ENCODE measurements at regions not wholly inside any gene's neighbourhood (a gene's known extent, or its start where the extent isn't known, plus 50 kb on each side); places are given as distances from the start of the nearest gene placed in this dataset.
"Not testable (repeated sequence)": the region's sequence is repeated elsewhere in the genome, so short reads cannot be mapped to it uniquely, and the experiment has no call there.

- DNase-seq (ENCODE audit: low spot score) = no peak
Observed at GRCh38 chr4:71210823-71211222, 128.0 kb upstream of the SLC4A4 start.

- DNase-seq (ENCODE audit: low spot score) = no peak
Observed at GRCh38 chr4:71211748-71212147, 127.1 kb upstream of the SLC4A4 start.

GRCh38 chr4:71212216-71212615, 126.6 kb upstream of the SLC4A4 start:
- no peak for DNase-seq (ENCODE audit: low spot score)

- no peak for DNase-seq (ENCODE audit: low spot score)
Observed at GRCh38 chr4:71214578-71214977, 124.2 kb upstream of the SLC4A4 start.

GRCh38 chr4:71216316-71216959, 122.4 kb upstream of the SLC4A4 start:
- no peak for DNase-seq (ENCODE audit: low spot score)

GRCh38 chr4:71217688-71218087, 121.1 kb upstream of the SLC4A4 start:
- DNase-seq (ENCODE audit: low spot score) = no peak

- not testable (repeated sequence) for DNase-seq (ENCODE audit: low spot score)
Observed at GRCh38 chr4:71220848-71221247, 118.0 kb upstream of the SLC4A4 start.

- no peak for DNase-seq (ENCODE audit: low spot score)
Observed at GRCh38 chr4:71221510-71222466, 117.0 kb upstream of the SLC4A4 start.

GRCh38 chr4:71222661-71223060, 116.2 kb upstream of the SLC4A4 start:
- DNase-seq (ENCODE audit: low spot score) = no peak

- DNase-seq (ENCODE audit: low spot score) = no peak
Observed at GRCh38 chr4:71229477-71230270, 109.1 kb upstream of the SLC4A4 start.

GRCh38 chr4:71230271-71231128, 108.3 kb upstream of the SLC4A4 start:
- no peak for DNase-seq (ENCODE audit: low spot score)

- DNase-seq (ENCODE audit: low spot score) = no peak
Observed at GRCh38 chr4:71231129-71232055, 107.4 kb upstream of the SLC4A4 start.

GRCh38 chr4:71232056-71232430, 106.8 kb upstream of the SLC4A4 start:
- DNase-seq (ENCODE audit: low spot score) = no peak

- DNase-seq (ENCODE audit: low spot score) = no peak
Observed at GRCh38 chr4:71232846-71233245, 106.0 kb upstream of the SLC4A4 start.

GRCh38 chr4:71235311-71236201, 103.3 kb upstream of the SLC4A4 start:
- no peak for DNase-seq (ENCODE audit: low spot score)

GRCh38 chr4:71236226-71236625, 102.6 kb upstream of the SLC4A4 start:
- DNase-seq (ENCODE audit: low spot score) = no peak

GRCh38 chr4:71237641-71238040, 101.2 kb upstream of the SLC4A4 start:
- DNase-seq (ENCODE audit: low spot score) = no peak

GRCh38 chr4:71239365-71239764, 99.5 kb upstream of the SLC4A4 start:
- no peak for DNase-seq (ENCODE audit: low spot score)

GRCh38 chr4:71240094-71240493, 98.7 kb upstream of the SLC4A4 start:
- no peak for DNase-seq (ENCODE audit: low spot score)
